Breast epithelium (tissue), 4 donors: ENCODE measurements at regions not wholly inside any gene's neighbourhood (a gene's known extent, or its start where the extent isn't known, plus 50 kb on each side); places are given as distances from the start of the nearest gene placed in this dataset.

Source experiments
- DNase-seq, 2 donors: peaks; one replicate each; pipeline ENCODE4 v3.0.0-alpha.2; 2019; ENCODE audit warnings: low spot score in 2 of 2
- H3K27ac ChIP-seq, 2 donors: fragments of 200-600 bp; sonication (generic) in 1 of 2; one replicate each; pipeline ENCODE4 v1.5.1; 2016 to 2019; ENCODE audit warnings: mild to moderate bottlenecking in 1 of 2
- H3K27me3 ChIP-seq, 2 donors: fragments of 200-600 bp; sonication (generic) in 1 of 2; one replicate each; pipeline versions ENCODE4 v1.5.1 to v1.6.0; 2017 to 2019; ENCODE audit warnings: control low read depth in 1 of 2, mild to moderate bottlenecking in 1 of 2
- H3K36me3 ChIP-seq: fragments of 200-600 bp; one replicate; pipeline ENCODE4 v1.5.1; 2019
- H3K4me1 ChIP-seq, 2 donors: fragments of 200-600 bp; sonication (generic); one replicate each; pipeline ENCODE4 v1.5.1; 2016 to 2019; ENCODE audit warnings: control low read depth in 1 of 2
- H3K4me3 ChIP-seq, 3 donors: fragments of 200-600 bp; sonication (generic); 1 replicate in 2 of 3; 2 replicates in 1 of 3; pipeline ENCODE4 v1.5.1; 2016 to 2019; ENCODE audit warnings: mild to moderate bottlenecking in 3 of 3, moderate library complexity in 2 of 3
- H3K9me3 ChIP-seq, 2 donors: fragments of 200-600 bp; sonication (generic) in 1 of 2; one replicate each; pipeline ENCODE4 v1.5.1; 2016 to 2019; ENCODE audit warnings: control low read depth in 1 of 2
- CTCF ChIP-seq, 3 donors: fragments of 450-650 bp; IDR thresholded peaks; one replicate each; pipeline ENCODE4 v1.5.1; 2016 to 2017; ENCODE audit warnings: antibody characterized with exemption in 3 of 3, mild to moderate bottlenecking in 3 of 3, moderate library complexity in 3 of 3
- POLR2A ChIP-seq: fragments of 450-650 bp; IDR thresholded peaks from one replicate; pipeline ENCODE4 v1.6.1; 2016; ENCODE audit warnings: antibody characterized with exemption, mild to moderate bottlenecking, moderate library complexity
- POLR2AphosphoS5 ChIP-seq, 3 donors: sonication (generic); formaldehyde crosslinking; IDR thresholded peaks; one replicate each; pipeline ENCODE4 v1.6.1; 2017; ENCODE audit warnings: antibody characterized with exemption in 3 of 3
- intact Hi-C: fragments of 100-400 bp; cut with DNase I; formaldehyde crosslinking; loops from one replicate; pipeline ENCODE4 v1.15.1; 2023; ENCODE audit warnings: low total_unique reads

GRCh38 chr5:54757541-54757940, 227.9 kb downstream of the ESM1 start:
- peaks cover 0 to 2% of the 10 kb centered on the region in 2 donors for H3K4me1 ChIP-seq
- no peaks in the 10 kb centered on the region for H3K27me3 ChIP-seq
- H3K27ac ChIP-seq = no peak overlapping the region
- DNase-seq = no peak
- H3K36me3 ChIP-seq = no peaks in the 10 kb centered on the region
- TF ChIP-seq POLR2A = no peak
- TF ChIP-seq CTCF (IDR thresholded peaks at IDR 0.05) = no peak
- TF ChIP-seq POLR2AphosphoS5 (IDR thresholded peaks at IDR 0.05) = no peak
- H3K4me3 ChIP-seq = no peak overlapping the region
- H3K9me3 ChIP-seq = no peaks in the 10 kb centered on the region
- intact Hi-C loops = no loop called here

- Histone ChIP-seq H3K36me3 (no peaks in the 10 kb centered on the region), H3K27ac (no peak overlapping the region), H3K27me3 (no peaks in the 10 kb centered on the region), H3K4me3 (no peak overlapping the region), H3K4me1 (peaks cover 0 to 2% of the 10 kb centered on the region in 2 donors), H3K9me3 (no peaks in the 10 kb centered on the region)
- no peak for DNase-seq
- TF ChIP-seq CTCF (IDR thresholded peaks at IDR 0.05) (no peak), POLR2AphosphoS5 (IDR thresholded peaks at IDR 0.05) (no peak), POLR2A (no peak)
- intact Hi-C loops = no loop called here
Observed at GRCh38 chr5:54756796-54757402, 228.5 kb downstream of the ESM1 start.

- no peak overlapping the region for H3K4me3 ChIP-seq
- no peaks in the 10 kb centered on the region for H3K36me3 ChIP-seq
- no peak for DNase-seq
- no peaks in the 10 kb centered on the region for H3K9me3 ChIP-seq
- H3K27me3 ChIP-seq = no peaks in the 10 kb centered on the region
- TF ChIP-seq CTCF (IDR thresholded peaks at IDR 0.05) = no peak
- TF ChIP-seq POLR2AphosphoS5 (IDR thresholded peaks at IDR 0.05) = no peak
- no peak for TF ChIP-seq POLR2A
- peaks cover 0 to 2% of the 10 kb centered on the region in 2 donors for H3K4me1 ChIP-seq
- intact Hi-C loops = no loop called here
- no peak overlapping the region for H3K27ac ChIP-seq
Observed at GRCh38 chr5:54756301-54756700, 229.1 kb downstream of the ESM1 start.

- H3K27ac ChIP-seq = no peak overlapping the region
- H3K36me3 ChIP-seq = no peaks in the 10 kb centered on the region
- no peak for TF ChIP-seq POLR2A
- no peak for TF ChIP-seq POLR2AphosphoS5 (IDR thresholded peaks at IDR 0.05)
- no peak for TF ChIP-seq CTCF (IDR thresholded peaks at IDR 0.05)
- no peaks in the 10 kb centered on the region for H3K9me3 ChIP-seq
- H3K4me3 ChIP-seq = no peak overlapping the region
- DNase-seq = no peak
- peaks cover 0 to 2% of the 10 kb centered on the region in 2 donors for H3K4me1 ChIP-seq
- intact Hi-C loops = no loop called here
- no peaks in the 10 kb centered on the region for H3K27me3 ChIP-seq
Observed at GRCh38 chr5:54754878-54755277, 230.5 kb downstream of the ESM1 start.

- TF ChIP-seq POLR2AphosphoS5 (IDR thresholded peaks at IDR 0.05) (no peak), POLR2A (no peak), CTCF (IDR thresholded peaks at IDR 0.05) (no peak)
Observed at GRCh38 chr5:54754420-54754819, 231.0 kb downstream of the ESM1 start.

More at GRCh38 chr5:54754420-54754819, 231.0 kb downstream of the ESM1 start:
- Histone ChIP-seq H3K4me1 (peaks cover 0 to 2% of the 10 kb centered on the region in 2 donors), H3K9me3 (no peaks in the 10 kb centered on the region), H3K36me3 (no peaks in the 10 kb centered on the region), H3K27ac (no peak overlapping the region), H3K4me3 (no peak overlapping the region), H3K27me3 (no peaks in the 10 kb centered on the region)
- intact Hi-C loops = no loop called here
- DNase-seq = no peak
